BE2C (cell line): ENCODE measurements at regions not wholly inside any gene's neighbourhood (a gene's known extent, or its start where the extent isn't known, plus 50 kb on each side); places are given as distances from the start of the nearest gene placed in this dataset.

Experiments used
- DNase-seq: peaks from one replicate; pipeline ENCODE4 v3.0.0-alpha.2; 2020
- H3K27me3 ChIP-seq: fragments of 250-450 bp; sonication (Bioruptor Pico); 2 replicates; pipeline ENCODE4 v1.5.1; 2020; ENCODE audit warnings: mild to moderate bottlenecking
- H3K36me3 ChIP-seq: fragments of 250-450 bp; sonication (Bioruptor Pico); 2 replicates; pipeline ENCODE4 v1.5.1; 2020; ENCODE audit warnings: mild to moderate bottlenecking
- H3K4me1 ChIP-seq: fragments of 250-450 bp; sonication (Bioruptor Pico); 2 replicates; pipeline ENCODE4 v1.5.1; 2020
- H3K4me3 ChIP-seq: 2 replicates; pipeline ENCODE4 v1.5.1; 2011; ENCODE audit warnings: low read depth, low read length
- H3K9me3 ChIP-seq: fragments of 250-450 bp; sonication (Bioruptor Pico); 2 replicates; pipeline ENCODE4 v1.5.1; 2020
- TF ChIP-seq, protein P1 (sequence below): IDR thresholded peaks from 2 replicates; pipeline ENCODE4 v1.5.1; 2012; ENCODE audit warnings: mild to moderate bottlenecking, low read depth, low read length

DNA sequence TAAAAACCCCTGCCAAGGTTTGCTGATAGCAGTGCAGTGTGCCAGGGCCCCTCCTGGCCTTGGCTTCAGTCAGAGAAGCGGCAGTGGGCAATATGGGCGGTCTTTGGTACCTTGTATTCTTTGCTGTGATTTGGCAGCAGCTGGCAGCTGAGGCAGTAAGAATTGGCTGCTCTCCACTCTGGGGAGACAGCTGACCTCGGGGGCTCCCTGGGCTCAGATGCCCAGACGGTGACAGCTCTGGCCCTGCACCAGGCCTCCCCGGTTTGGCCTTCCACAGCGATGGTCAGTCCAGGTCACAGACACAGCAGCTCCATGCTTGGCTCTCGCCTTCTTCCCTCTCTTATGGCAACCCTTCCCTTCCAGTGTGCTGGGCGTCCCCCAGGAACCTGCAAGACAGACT, 330.9 kb downstream of the BCOR start:
- Histone ChIP-seq H3K4me1 (no peaks in the 10 kb centered on the region), H3K36me3 (no peaks in the 10 kb centered on the region), H3K9me3 (no peaks in the 10 kb centered on the region), H3K4me3 (no peak overlapping the region), H3K27me3 (no peaks in the 10 kb centered on the region)
- no peak for DNase-seq
- TF ChIP-seq, protein P1, sequence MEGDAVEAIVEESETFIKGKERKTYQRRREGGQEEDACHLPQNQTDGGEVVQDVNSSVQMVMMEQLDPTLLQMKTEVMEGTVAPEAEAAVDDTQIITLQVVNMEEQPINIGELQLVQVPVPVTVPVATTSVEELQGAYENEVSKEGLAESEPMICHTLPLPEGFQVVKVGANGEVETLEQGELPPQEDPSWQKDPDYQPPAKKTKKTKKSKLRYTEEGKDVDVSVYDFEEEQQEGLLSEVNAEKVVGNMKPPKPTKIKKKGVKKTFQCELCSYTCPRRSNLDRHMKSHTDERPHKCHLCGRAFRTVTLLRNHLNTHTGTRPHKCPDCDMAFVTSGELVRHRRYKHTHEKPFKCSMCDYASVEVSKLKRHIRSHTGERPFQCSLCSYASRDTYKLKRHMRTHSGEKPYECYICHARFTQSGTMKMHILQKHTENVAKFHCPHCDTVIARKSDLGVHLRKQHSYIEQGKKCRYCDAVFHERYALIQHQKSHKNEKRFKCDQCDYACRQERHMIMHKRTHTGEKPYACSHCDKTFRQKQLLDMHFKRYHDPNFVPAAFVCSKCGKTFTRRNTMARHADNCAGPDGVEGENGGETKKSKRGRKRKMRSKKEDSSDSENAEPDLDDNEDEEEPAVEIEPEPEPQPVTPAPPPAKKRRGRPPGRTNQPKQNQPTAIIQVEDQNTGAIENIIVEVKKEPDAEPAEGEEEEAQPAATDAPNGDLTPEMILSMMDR, result no peak

GRCh38 chrX:39767446-39767845, 330.3 kb downstream of the BCOR start:
- Histone ChIP-seq H3K9me3 (no peaks in the 10 kb centered on the region), H3K4me1 (no peaks in the 10 kb centered on the region), H3K4me3 (no peak overlapping the region), H3K27me3 (no peaks in the 10 kb centered on the region), H3K36me3 (no peaks in the 10 kb centered on the region)
- no peak for DNase-seq
- TF ChIP-seq, protein P1, result no peak

GRCh38 chrX:39769748-39770147, 328.0 kb downstream of the BCOR start:
- H3K9me3 ChIP-seq, result no peaks in the 10 kb centered on the region
- no peak for DNase-seq
- H3K36me3 ChIP-seq, result no peaks in the 10 kb centered on the region
- H3K4me1 ChIP-seq, result no peaks in the 10 kb centered on the region
- no peaks in the 10 kb centered on the region for H3K27me3 ChIP-seq
- no peak overlapping the region for H3K4me3 ChIP-seq
- TF ChIP-seq, protein P1, result no peak

GRCh38 chrX:39771089-39771488, 326.7 kb downstream of the BCOR start:
- no peaks in the 10 kb centered on the region for H3K36me3 ChIP-seq
- no peaks in the 10 kb centered on the region for H3K9me3 ChIP-seq
- H3K27me3 ChIP-seq, result no peaks in the 10 kb centered on the region

GRCh38 chrX:39772057-39772832, 325.5 kb downstream of the BCOR start:
- TF ChIP-seq, protein P1, result no peak
- H3K36me3 ChIP-seq, result no peaks in the 10 kb centered on the region
- H3K9me3 ChIP-seq, result no peaks in the 10 kb centered on the region
- no peaks in the 10 kb centered on the region for H3K4me1 ChIP-seq
- no peak for DNase-seq
- no peak overlapping the region for H3K4me3 ChIP-seq
- no peaks in the 10 kb centered on the region for H3K27me3 ChIP-seq

More at GRCh38 chrX:39771089-39771488, 326.7 kb downstream of the BCOR start:
- Histone ChIP-seq H3K4me3 (no peak overlapping the region), H3K4me1 (no peaks in the 10 kb centered on the region)
- TF ChIP-seq, protein P1, result no peak
- no peak for DNase-seq

- no peak for DNase-seq
- TF ChIP-seq, protein P1, result no peak
- H3K4me3 ChIP-seq, result no peak overlapping the region
- no peaks in the 10 kb centered on the region for H3K36me3 ChIP-seq
- no peaks in the 10 kb centered on the region for H3K4me1 ChIP-seq
- H3K27me3 ChIP-seq, result no peaks in the 10 kb centered on the region
- H3K9me3 ChIP-seq, result no peaks in the 10 kb centered on the region
Measured at GRCh38 chrX:39773150-39773549, 324.6 kb downstream of the BCOR start.
